NCI-H524 treated with DMSO at 0.1 percent for 48 hours (cell line): ENCODE measurements at regions not wholly inside any gene's neighbourhood (a gene's known extent, or its start where the extent isn't known, plus 50 kb on each side); places are given as distances from the start of the nearest gene placed in this dataset.
"Not testable (repeated sequence)": the region's sequence is repeated elsewhere in the genome, so short reads cannot be mapped to it uniquely, and the experiment has no call there.

Source experiments
- DNase-seq: peaks from one replicate; lab custom pipeline; 2025; lab: John Stamatoyannopoulos, UW

DNA sequence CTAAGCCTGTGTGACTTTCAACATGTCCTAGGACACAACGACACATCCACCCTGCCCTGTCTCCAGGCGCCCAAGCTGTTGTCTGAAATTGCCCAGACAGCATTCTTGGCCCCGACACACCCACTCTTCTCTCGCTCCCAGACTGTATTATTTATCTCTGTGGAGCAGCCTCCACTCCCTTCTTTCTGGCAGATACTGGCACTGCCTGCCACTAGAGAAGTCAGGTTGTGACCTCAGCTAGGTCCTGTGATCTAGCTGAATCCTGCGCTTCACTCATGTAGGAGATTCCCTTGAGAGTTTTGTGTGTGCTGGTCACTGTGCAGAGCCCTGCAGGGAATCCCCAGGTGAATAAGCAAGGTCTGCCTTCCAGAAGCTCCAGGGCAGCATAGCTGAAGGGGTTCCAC, 77.1 kb upstream of the TNP1 start:
- DNase-seq, result no peak

DNA sequence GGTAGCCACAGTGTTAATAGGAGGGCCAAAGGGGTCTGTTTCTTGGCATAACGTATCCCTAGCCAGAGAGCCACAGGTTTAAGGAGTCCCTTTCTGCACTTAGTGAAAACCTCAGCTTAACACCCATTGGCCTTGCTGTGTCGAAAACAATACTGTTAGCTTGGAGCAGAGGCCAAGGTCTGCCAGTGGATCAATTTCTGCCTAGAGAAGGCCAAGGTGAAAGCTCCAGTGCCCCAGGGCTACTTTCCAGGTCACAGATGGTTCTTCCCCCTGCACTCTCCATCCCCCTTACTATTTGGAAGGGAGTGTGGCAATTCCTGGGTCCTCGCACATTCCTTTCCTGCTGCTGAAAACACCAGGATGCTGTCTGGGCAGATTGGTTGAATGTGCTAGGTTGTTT, 74.8 kb upstream of the TNP1 start:
- no peak for DNase-seq

DNA sequence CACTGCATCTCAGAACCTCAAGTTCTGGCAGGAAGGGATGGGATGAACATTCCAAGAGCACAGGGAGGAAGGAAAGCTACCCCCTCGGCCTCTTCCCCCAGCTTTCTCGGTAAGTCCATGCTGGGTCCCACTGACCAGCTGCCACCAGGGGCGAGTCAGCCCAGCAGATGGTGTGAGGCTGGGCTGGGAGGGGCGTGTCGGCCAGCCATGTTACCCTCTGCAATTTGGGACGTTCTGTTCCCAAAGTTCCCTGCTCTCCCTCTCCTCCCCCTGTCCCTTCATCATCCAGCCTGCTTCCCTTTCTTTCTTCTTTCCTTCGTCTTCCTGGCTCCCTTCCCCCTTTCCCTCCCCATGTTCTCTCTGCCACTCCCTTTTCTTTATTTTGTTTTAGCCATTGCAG, 74.3 kb upstream of the TNP1 start:
- DNase-seq, result no peak

DNA sequence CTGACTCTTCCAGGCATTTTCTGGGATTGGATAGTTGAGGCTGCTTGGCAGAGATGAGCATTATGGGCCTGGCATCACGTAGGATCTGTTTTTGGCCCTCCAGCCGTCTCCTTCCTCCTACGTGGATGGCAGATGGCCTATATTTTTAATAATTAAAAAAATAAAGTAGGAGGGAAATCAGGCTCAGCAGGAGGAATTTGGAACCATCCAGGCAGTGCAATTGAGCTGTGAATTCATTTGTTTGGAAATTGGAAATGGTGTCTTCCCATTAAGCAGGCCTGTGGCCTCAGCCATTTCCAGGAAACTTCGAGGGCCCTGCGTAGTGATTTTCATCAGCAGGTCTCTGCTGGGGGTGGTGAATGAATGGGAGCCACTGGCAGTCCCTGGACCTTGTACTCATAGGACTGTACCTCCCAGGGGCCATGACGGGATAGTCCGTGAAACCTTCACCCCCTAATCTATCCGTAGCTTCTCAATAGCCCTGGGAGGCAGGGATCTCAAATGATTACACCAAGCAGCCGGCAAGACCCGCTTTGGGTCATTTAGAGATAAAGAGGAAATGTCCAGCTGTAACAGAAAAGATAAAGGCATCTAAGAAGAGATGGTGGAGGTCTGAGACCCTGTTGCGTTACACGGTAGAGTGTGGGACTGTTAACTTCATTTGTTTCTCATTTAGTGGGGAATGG, 73.1 kb upstream of the TNP1 start:
- DNase-seq, result no peak

DNA sequence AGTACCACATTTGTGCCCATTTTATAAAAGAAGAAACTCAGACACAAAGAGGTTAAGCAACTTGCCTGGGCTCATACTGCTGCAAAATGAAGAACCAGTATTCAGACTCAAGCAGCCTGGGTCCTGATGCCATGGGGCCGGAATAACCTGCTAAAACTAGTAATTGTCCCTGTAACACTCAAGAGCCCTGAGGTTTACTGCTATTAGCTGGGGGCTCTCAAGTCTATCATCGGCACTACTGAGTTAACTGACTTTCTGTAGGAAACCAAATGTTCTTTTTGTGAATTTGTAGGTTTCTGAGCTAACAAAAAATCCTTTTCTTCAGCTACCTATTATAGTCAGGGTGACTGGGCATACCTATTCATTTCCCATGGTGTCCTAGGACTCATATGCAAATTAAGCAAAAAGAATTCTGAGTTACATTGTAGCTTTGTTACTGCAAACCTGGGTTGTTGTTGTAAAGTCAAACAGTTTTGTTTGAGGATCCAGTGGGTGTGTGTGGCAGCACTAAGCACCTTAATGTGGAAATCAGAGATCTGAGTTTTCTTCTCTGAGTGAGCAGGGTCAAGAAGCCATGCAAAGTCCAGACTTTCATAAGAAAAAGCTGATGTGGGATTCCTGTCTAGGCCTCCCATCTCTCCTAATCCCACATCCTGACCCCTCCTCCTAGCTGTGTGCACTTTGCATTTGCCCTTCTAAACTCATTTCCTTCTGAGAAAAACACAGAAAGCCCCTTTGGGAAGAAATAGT, 72.4 kb upstream of the TNP1 start:
- DNase-seq, result no peak

DNA sequence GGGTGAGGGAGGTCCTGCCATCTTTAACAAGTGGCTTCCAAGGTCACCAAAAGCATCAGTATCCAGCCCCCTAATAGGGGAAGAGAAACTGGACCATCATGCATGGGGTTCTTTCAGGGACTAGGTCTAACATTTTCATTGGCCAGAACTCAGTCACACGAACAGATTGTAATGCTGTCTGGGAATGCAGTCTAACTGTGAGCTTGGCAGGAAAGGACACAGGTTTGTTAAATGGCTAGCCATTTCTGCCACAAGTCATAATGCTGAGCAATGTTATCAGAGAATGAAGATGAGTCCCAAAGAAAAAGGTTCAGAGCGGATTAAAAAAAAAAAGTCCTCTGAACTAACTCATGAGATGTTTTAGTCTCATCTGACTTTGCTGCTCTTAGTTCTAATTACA, 70.9 kb upstream of the TNP1 start:
- DNase-seq, result no peak

DNA sequence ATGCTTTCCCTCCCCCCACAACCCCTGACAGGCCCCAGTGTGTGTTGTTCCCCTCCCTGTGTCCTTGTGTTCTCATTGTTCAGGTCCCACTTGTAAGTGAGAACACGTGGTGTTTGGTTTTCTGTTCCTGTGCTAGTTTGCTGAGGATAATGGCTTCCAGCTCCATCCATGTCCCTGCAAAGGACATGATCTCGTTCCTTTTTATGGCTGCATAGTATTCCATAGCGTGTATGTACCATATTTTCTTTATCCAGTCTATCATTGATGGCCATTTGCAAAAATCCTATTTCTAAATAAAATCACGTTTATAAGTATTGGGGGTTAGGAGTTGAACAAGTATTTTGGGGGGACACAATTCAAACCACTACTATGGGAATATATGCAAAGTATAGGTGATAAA, 69.5 kb upstream of the TNP1 start:
- not testable (repeated sequence) for DNase-seq

DNA sequence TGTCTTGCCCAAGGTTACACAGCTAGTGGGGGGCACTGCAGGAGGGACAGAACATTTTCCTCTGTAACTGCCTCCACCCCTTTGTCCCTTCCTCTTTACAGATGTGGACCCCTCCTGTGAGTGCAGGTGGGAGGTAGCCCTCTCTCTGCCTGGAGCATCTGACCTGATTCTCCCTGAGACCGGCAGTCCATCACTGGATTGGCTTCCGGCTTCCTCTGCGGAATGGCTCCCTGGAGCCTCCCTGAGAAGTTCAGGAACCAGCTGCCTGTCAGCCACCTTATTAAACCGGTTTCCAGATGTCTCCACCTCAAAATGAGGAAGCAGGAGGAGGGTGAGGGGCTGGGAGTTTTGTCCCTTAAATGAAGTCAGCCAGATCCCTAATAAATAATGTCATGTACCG, 67.3 kb upstream of the TNP1 start:
- DNase-seq, result no peak

DNA sequence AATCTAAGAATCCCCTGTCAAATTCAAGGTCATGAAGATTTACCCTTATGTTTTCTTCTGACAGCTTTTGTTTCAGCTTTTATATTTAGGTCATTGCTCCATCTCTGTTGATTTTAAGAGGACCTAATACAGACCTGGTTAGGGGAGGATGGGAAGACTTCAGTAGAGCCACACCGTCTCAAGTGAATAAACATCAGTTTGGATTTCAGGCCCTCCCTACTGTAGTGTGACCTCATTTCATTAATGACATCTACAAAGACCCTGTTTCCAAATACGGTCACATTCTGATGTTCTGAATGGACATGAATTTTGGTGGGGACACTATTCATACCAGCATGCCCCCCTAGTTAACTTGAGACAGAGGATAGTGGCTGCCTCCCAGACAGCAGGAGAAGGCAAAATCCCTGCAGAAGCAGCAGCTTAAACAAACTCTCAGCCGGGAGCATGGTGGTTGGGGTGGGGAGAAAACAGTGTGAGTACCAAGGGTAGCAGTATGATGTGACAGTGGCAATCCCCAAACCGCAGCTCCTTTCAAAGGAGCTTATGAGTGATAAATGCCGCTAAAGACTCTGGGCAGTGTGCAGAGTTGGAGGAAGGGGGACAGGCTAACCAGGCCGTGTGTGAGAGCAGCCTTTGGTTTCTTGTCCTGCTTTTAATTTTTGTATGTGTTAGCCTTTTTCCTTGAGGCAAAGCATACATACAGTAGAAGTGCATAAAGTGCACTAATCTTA, 65.9 kb upstream of the TNP1 start:
- no peak for DNase-seq

DNA sequence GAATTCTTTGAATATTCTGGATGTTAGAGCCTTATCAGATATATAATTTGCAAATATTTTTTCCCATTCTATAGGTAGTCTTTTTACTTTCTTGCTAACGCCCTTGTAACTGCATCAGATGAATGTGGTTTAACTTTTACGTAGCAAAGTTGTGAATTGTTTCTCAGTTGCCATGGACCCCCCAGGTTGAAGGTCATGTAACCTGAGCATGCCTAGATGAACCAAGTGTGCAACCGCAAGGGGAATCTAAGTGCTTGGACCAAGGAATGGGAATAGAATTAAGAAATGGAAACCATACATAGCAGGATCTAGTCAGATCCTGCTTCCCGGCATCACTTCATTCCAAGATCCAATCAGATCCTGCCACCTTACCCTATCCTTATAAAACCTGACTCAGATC, 65.1 kb upstream of the TNP1 start:
- DNase-seq, result no peak

DNA sequence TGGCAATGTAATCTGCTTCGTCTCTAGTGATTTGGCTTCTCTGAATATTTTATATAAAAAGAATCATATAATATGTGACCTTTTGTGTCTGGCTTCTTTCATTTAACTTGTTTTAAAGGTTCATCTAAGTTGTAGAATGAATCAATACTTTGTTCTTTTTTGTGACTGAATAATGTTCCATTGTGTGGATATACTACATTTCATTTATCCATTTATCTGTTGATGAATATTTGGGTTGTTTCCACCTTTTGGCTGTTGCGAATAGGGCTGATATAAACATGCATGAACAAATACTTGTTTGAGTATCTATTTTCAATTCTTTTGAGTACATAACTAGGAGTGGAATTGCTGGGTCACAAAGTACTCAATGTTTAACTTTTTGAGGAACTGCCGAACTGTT, 63.8 kb upstream of the TNP1 start:
- DNase-seq, result no peak

DNA sequence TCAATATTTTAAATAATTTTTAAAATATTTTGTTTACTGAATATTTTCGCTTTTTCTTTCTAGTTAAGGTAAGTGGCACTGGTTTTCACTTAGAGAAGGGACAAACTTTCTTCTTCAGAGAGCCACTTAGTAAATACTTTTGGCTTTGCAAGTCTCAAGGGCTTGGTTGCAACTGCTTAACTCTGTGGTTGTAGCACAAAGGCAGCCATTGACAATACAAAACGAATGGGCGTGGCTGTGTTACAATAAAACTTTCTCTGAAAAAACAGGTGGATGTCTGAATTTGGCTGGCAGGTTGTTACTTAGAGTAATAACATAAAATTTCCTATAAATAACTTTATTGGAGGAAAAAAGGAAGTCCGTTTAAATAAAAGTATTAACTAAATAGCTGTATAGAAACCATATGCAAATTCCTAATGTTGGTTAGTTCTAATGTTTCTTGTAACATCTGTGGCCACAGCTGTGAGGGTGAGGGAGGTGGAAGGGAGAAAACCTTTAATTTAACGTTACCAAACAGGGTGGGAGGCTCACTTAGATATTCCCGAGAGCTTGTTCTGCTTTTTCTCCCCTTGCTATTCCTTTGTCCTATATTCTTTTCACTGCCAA, 62.4 kb upstream of the TNP1 start:
- DNase-seq, result no peak

DNA sequence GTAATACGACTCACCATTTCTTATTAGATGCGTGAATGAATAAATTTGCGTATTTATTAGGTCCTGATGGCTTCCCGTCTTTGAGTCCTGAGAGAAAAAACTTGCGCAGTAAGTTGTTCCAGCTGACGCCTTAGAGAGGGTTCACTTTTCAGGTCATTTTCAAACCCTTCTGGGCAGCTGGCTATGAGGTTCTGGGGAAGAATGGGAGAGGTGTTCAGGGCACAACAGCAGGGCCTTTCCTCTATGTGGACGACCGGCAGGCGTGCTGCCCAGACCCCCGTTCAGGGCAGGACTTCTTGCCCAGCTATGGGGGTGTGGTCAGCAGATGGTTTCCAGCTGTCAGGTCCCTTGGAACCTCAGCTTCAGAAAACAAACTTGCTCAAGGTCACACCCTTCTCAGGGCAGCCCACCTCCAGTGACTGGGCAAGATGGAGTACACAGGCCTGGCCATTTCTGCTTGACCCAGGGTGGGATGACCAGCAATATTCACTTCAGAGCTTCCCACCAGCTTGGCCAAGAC, 61.1 kb upstream of the TNP1 start:
- DNase-seq, result no peak

DNA sequence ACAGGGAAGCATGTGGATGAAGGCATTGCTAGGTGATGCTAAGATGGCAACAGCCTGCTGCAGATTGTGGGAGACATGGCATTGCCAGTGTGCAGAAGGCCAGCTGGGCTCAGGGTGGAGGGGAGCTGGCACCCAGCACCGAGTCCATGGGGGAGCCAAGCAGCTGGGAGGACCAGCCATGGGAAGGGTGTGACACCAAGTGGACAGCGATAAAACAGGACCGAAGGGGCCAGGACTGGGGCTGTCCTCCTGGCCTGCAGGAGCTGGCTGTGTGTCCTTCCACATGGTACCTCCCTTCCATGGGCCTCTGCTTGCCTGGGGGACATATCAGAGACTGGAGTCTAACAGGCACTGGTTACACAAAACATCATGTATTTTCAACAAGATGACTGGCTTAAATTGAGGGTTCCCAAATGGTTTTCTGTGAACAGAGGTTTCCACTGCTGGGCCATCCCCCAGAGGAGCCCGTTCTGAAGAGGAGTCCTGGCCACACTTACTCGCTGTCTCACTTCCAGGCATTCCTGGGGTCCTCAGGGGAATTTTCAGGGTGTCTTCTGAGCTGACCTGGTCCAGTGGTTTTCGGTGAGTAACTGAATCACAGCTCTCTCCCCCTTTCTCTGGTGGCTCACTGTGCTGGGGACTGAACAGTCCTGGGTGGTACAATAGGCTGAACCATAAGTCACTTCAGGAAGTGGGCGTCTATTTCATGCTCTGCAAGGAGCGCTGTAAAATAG, 60.4 kb upstream of the TNP1 start:
- no peak for DNase-seq

DNA sequence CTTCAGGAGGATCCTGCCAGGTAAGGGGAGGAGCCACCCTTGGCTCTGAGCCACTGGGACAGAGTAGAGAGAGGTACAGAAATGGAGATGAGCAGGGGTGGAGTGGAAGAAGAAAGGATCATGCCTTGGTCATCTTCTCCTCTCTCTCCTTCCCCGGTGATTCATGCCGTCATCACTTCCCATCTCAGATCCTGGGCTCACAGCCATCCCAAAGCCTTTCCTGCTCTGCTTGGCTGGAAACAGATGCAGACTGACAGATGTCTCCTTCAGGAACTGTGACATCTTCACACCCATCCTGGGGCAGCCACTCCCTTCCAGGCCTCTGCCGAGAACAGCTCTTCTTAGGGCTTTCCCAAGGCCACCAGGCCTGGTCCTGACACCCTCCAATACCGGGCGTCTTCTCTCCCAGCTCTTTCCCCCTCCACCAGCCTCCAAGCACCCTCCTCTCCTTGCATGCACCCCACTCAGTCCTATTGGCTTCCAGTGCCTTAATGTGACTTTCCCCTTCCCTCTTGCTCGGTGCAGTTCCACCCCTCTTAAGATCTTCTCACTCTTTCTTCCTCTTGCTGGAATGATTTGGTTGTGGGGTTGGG, 58.3 kb upstream of the TNP1 start:
- DNase-seq, result no peak

DNA sequence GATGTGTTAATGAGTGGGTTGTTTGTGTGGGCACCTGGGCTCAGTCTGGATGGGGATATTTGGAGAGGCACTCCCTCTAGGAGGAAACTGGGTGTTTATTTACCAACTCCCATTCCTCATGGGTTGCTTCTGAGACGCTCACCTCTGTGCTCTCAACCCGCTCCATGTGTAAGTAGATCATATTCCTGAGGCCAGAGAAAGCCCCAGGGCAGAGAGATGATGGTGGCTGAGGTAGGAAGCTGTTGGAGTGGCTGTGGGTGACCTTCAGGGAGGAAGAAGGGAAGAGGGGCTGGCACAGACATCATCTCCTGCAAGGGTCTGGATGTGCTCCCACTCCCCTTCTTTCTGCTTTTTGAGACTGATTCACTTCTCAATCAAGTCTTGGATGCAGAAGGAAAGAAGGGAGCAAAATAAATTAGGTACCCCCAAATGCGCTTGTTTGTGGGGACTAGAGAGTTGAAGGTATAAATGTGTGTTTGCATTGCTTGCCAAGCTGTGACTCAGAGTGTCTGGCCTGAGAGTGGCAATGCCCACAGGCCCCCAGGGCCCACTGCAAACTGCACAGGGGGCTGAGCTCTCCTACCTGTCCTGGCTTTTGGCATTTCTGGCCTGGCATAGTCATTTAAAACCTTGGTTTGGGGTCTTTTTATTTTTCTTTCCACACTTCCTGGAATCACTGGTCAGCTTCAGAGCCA, 57.2 kb upstream of the TNP1 start:
- DNase-seq, result no peak

DNA sequence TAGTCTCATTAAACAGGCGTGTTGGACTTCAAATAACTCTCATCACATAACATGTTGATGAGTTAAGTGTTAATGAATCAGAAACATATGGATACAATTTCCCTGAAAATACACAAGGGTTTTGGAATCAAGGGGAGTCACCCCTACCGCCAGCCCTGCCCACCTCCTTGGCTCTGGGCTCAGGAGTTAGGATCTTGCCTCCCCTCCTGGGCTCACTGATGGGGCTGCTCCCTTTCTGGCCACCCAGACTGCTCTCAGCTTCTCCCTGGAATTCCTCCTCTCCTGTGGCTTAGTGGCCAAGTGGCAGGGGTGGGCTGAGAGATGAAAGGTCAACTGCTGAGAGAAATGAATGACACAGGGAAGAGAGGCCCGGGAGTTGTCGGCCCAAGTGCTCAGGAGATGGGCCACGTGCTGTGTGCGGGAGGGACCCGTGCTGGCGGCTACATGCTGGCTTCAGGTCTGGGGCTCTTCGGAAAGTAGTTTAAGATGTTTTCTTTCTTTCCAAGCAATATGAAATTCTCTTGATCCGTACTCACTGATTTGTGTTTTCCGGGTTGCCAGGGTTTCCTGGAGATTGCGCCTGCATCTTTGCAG, 55.8 kb upstream of the TNP1 start:
- DNase-seq, result no peak

DNA sequence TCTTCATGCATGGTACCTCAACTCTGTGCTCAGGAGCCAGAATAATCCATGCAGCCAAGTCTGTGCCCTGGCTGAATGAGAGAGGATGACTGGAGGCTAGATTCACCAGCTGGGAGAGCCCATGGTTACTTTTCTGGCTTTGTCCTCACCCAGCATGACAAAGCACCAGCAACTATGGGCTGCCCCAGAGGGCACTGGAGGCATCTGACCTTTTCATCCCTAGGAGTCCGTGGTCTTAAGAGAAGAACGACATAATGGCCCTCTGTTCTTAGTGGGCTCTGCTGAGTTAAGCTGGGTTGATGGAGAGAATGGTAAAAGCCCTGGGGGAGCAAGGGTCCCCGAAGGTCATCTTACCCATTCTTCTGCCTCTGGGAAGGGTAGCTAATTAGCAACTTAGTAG, 54.6 kb upstream of the TNP1 start:
- DNase-seq, result no peak

DNA sequence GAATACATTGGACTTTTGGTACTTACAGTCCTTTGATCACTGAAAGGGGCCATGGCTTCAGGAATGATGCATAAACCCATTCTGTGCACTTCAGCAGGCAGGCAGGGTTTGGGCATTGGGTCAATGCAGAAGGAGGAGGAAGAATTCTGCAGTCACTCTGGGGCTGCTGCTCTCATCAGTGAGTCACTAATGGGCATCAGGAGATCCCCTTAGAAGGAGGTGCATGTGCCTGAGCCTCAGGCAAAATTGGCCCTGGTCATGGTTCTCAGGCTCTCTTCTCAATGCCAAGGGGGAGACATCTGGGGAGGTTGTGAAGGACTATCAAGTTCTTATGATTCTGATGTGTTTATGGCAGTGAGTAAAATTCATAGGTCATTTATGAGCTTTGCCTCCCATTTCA, 52.0 kb upstream of the TNP1 start:
- no peak for DNase-seq

DNA sequence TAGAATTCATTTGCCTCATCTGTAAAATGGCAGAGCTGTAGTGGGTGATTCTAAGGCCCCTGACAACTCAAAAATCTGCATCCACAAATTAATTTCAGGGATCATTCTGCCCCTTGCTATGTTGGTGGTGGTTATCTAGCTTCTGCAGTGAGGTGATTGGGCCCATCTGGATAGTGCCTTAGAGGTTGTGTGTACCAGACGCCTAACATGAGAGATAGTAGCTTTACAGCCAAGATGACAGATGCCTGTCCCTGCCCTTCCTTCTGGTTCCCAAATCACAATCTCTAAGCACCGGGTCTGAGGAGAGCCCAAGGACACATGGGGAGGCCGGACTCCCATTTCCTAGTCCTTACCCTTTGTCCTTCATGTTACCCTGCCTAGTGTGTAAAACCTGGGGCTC, 51.1 kb upstream of the TNP1 start:
- DNase-seq, result no peak
